ENCODE measurements at regions not wholly inside any gene's neighbourhood (a gene's known extent, or its start where the extent isn't known, plus 50 kb on each side); places are given as distances from the start of the nearest gene placed in this dataset.
A peak's percentile ranks its signal among the peaks of the same experiment; 100 is the strongest.

DNA sequence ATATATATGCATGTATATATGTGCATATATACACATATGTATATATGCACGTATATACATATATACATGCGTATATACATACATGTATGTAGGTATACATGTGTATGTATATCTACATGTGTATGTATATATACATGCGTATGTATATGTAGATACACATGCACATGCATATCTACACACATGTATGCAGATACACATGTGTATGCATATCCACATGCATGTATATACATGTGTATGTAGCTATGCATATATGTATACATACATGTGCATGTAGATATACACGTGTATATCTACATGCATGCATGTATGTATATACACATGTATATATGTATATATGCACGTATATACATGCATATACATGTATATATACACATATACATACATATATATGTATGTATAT lies 95.8 kb upstream of the STEAP4 start:
- no peak for DNase-seq

DNA sequence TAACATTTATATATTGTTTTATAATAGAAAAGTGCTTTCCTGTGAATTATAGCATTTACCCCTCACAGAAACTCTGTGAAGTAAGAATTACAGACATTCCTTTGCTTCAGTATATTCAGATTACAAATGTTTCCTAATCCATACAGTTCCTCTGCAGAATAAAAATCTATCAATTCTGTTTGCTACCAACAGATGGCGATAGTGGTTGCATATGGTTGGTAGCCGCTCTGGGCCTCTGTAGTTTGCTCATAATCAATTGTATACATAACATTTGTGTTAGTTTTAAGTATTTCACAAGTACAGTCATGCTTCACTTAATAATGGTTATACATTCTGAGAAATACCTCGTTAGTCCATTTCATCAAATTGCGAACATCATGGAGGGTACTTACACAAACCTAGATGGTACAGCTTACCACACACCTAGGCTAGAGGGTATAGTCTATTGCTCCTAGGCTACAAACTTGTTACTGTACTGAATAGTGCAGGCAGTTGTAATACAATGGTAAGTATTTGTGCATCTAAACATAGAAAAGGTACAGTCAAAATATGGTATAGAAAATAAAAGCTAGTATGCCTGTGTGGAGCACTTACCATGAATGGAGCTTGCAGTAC lies 94.4 kb upstream of the STEAP4 start:
- DNase-seq, result peak; percentile 13

DNA sequence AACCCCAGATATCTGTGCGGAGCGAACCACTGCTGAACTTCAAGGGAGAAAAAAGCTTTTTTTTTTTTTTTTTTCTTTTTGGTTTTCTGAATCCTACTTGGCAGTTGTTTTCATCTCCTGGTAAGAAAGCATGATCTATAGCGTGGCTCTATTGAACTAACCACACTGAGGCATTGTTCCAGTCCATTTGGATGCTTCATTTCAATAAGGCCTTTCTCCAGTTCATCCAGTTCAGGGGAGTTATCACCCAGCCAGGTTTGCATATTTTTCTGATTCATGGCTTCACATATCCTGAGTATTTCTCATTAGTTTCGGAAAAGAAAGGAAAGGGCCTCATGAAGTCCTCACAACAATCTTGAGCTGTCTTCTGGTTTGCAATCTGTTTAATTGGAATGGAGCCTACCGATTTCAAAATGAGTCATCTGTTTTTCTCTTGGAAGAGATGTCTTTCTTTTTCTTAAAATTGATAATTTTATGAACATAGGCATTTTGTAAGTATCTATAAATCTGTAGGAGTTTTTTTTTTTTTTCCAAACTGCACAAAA lies 93.1 kb upstream of the STEAP4 start:
- no peak for DNase-seq

DNA sequence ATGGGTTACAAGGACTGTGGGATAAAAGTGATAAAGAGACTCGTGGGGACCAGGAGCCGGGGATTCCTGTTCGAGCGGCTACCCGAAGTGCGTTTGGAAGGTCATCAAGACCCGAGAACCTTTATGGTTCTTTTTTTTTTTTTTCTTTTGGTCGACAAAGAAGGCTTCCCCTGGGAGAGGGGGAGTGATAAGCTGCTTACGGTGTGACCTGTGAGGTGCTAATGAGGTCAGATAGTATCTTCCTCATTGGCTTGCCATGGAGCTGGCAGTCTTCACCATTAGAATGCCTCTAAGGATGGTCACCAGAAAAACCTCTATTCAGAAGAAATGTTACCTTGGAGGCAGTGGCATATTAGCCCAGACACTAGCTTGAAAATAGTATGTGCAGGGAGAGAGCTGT lies 92.3 kb upstream of the STEAP4 start:
- no peak for DNase-seq

- no peak for DNase-seq
Measured at GRCh38 chr7:88398459-88398858, 91.8 kb upstream of the STEAP4 start.

DNA sequence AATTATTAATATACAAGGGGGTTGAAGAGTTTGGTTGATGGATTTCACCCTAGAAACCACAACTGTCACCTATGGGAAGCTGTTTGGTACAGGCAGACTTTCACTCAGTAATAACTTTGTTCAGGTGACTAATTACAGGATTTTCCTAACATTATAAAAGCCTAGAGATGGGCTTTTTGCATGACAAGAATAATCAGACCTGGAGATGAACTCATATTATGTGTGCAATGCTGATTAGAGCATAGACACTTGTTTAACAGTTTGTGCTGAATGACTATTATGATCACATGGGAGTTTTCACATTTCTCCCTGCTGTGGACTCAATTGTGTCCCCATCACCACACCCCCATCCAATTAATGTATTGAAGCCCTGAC lies 90.2 kb upstream of the STEAP4 start:
- no peak for DNase-seq

DNA sequence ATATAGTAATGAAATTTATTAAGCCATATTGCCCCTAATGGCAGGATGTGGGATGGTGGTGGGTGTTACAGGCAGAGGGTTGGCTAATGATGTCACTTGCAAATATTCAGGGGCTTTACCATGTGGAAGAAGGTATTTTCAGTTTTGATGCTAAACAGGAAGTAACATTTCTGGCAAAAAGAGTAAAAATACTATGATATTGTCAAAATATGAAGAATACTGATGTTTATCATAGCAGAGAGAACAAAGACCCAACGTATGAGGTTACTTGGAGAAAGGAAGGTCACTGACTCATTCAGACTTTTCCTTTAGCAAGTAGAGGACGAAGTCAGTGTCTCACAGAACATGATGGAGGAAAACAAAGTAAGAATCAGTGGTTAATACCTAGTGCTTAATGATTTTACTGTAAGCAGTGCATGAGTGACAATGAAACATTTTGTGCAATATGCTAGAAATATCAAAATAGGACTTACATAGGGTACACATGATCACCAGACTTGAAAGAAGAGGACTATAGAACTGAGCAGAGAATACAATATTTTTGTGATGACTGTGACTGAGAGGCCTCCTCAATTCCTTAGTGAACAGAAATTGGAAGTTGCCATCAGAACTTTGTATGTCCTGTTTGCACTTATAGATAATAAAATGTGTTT lies 89.7 kb upstream of the STEAP4 start:
- no peak for DNase-seq

- DNase-seq, result peak; percentile 1
Measured at GRCh38 chr7:88395715-88396114, 89.0 kb upstream of the STEAP4 start.

DNA sequence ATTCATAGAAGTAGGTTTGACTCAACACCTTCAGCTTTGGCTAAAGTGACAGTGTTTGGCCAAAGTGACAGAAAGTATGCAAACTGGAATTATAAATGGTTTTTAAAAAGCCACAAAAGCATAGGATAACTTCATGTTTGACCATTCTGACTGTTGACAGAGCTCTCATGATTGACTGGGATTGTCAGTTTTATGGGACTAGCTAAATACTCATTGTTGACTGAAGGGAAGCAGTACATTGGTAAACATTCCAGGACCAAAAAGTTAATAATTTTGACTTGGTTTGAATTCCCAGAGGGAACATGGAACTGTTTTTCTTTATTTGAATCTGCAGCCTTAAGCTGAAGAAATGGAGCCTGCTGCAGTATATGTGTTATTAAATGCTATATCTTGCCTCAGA lies 84.6 kb upstream of the STEAP4 start:
- DNase-seq, result no peak

- no peak for DNase-seq
Measured at GRCh38 chr7:88387368-88387767, 80.7 kb upstream of the STEAP4 start.

DNA sequence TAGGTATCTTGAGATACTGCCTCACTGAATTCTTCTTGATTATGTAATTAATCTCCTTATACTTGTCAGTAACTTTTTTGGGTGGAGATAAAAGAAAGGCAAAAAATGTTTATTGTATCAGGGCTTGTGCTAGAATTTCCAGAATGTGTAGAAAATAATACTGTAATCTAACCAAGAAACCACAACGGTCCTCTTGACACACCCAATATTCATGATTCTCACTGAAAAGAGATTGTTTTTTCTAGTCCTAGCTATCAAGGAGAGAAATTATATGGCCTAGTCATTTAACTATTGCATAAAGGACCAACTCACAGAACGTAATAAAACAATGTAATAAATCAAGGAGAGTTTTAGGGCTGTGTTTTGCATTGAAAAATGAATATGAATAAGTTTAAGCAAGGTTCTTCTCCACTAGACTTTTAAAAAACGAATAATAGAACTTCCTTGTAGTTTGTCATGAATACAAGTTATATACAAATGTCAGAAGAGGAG lies 80.0 kb upstream of the STEAP4 start:
- DNase-seq, result no peak

- no peak for DNase-seq
Measured at GRCh38 chr7:88377434-88377833, 70.7 kb upstream of the STEAP4 start.

DNA sequence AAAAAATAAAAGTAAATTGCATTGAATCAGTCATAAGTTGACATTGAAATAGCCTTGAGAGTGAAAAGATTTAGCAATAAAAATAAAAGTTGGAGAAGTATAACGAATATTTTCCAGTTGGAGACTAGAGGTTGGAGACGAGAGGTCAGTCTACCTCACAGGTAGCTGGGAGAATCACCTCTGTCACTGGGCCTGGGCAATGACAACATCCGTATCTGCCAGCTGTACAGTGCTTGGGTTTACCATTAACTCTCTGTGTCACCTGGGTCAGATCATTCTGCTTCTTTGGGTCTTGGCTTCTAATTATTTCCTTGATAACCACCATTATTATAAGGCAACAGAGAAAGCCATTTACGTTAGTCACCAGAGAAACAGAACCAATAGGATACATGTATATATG lies 62.0 kb upstream of the STEAP4 start:
- DNase-seq, result no peak

DNA sequence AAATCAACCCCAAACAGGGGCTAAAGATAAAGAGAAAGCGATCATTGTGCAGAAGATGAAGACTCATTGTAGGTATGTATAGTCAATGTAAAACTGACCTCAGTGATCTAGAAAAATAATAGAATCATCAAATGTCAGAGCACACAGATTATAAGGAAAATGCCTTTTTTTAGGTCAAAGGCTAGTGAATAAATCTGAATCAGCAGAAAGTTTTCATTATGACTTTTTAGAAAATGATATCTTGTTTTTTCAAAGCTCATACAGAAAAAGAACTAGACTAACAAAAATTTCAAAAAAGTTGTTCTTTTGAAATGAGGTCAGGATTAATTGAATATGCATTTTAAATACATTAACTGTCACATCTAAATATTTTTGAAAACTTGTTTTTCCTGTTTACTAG lies 60.2 kb upstream of the STEAP4 start:
- DNase-seq, result no peak

DNA sequence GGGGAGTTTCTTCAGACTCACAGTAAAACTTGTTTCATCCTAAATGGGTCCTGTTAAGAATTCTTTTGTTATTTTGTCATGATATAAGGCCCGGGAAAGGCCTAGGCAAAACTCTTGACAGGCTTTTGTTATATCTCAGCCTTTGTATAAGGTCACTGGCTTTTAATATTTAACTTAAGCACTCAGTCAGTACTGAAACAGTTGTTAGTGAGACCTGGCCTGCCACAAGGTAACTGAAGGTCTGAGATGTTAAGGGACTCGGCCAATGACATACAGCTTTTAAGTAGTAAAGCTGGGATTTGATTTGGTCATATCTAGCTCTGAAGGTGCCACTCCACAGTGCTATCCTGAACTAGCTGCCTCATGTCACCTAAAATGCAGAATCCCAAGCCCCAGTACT lies 57.2 kb upstream of the STEAP4 start:
- no peak for DNase-seq

GRCh38 chr7:88363249-88363648 lies 56.6 kb upstream of the STEAP4 start:
- DNase-seq, result no peak

DNA sequence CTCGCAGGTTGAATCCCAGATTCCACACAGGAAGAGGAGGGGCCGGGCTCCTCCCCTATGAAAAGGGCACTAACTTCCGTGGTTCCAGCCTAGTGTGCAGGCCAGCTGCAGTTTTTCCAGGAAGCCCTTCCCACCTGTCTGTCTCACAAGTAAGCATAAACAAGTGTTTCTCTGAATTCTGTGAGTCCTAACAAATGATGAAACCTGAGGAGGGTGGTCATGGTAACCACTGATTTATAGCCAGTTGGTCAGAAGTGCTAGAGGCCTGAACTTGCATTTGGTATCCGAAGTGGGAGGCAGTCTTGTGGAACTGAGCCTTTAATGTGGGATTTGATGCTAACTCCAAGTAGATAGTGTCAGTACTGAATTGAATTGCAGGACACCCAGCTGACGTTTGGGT lies 54.7 kb upstream of the STEAP4 start:
- DNase-seq, result no peak

- no peak for DNase-seq
Measured at GRCh38 chr7:88358881-88359280, 52.2 kb upstream of the STEAP4 start.

DNA sequence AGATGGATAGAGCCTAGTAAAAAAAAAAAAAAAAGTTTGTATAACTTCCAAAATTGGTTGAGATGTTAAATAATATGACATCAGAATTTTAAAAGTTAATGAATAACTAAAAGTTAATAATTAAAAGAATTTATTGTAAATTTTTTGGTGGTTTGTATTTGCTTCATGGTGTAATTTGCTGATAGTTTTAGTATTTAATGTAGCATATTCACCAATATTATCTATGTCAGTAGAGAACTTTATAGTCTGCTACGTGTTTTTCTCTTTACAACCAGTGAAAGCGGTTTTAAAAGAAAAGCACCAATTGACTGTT lies 51.8 kb upstream of the STEAP4 start:
- no peak for DNase-seq

DNA sequence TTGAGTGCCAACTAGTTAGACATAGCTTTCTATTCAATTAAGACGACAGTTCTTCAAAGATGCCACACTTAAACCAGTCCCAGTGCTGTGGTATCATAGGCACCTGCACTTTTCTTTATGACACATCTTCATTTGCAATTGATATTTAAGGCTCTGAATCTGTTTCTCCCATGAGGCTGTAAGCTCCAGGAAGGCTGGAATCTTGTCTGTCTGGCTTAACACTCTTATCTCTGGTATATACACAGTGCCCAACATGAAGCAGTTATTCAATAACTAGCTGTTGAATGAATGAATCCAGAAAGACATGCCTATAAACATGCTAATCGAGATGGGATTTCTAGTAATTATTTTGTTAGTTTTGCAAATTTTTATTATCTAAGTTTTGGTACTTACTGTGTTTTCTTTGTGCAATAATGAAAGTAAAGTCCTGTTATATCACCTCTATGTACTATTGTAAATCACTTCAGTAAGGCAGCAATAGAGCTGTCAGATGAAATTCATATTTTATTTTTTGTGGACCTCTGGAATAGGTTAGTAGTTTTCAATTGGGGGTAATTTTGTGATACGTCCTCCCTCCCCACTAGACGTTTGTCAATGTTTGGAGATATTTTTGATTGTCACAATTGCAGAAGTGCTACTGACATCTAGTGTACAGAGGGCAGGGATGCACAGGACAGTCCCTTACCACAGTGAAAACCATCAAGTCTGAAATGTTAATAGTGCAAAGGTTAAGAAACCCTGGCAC lies 51.3 kb upstream of the STEAP4 start:
- no peak for DNase-seq

GRCh38 chr7:88357294-88357693 lies 50.6 kb upstream of the STEAP4 start:
- no peak for DNase-seq
